DND-41 (cell line): ENCODE measurements at regions not wholly inside any gene's neighbourhood (a gene's known extent, or its start where the extent isn't known, plus 50 kb on each side); places are given as distances from the start of the nearest gene placed in this dataset.

ENCODE experiments used
- ATAC-seq: fragments of 200-7000 bp; cut with Tn5 transposase; 3 replicates; pipeline ENCODE4 v1.9.1; 2021; ENCODE audit warnings: low read depth; ENCODE audit not compliant: insufficient read depth
- DNase-seq: peaks from one replicate; pipeline ENCODE4 v3.0.0-alpha.2; 2020
- H2AFZ ChIP-seq: 2 replicates; pipeline ENCODE4 v1.6.0; 2012; ENCODE audit warnings: low read depth, low read length
- H3K27ac ChIP-seq: 2 replicates; pipeline ENCODE4 v1.5.1; 2012; ENCODE audit warnings: low read length, inconsistent platforms
- H3K27me3 ChIP-seq: fragments of 200-600 bp; sonication (generic); 2 replicates; pipeline ENCODE4 v1.6.0; 2012; ENCODE audit warnings: low read length, mild to moderate bottlenecking, inconsistent platforms; ENCODE audit not compliant: insufficient read depth, poor library complexity
- H3K36me3 ChIP-seq: 2 replicates; pipeline ENCODE4 v1.5.1; 2012; ENCODE audit warnings: low read length, inconsistent platforms; ENCODE audit not compliant: insufficient read depth
- H3K4me1 ChIP-seq: 2 replicates; pipeline ENCODE4 v1.5.1; 2012; ENCODE audit warnings: mild to moderate bottlenecking, low read length; ENCODE audit not compliant: insufficient read depth
- H3K4me2 ChIP-seq: 2 replicates; pipeline ENCODE4 v1.6.0; 2012; ENCODE audit warnings: mild to moderate bottlenecking, moderate library complexity, low read length, inconsistent platforms; ENCODE audit not compliant: insufficient read depth
- H3K4me3 ChIP-seq, 2 experiments: fragments of 200-600 bp in 1 of 2; shearing (Covaris generic) in 1 of 2; 2 replicates each; pipeline ENCODE4 v1.5.1; 2012 to 2016; ENCODE audit warnings: inconsistent platforms in 2 of 2, low read length in 2 of 2, mild to moderate bottlenecking in 2 of 2, low read depth in 1 of 2, moderate library complexity in 1 of 2
- H3K79me2 ChIP-seq: 2 replicates; pipeline ENCODE4 v1.6.0; 2012; ENCODE audit warnings: low read length, inconsistent platforms; ENCODE audit not compliant: insufficient read depth
- H3K9ac ChIP-seq: 2 replicates; pipeline ENCODE4 v1.6.0; 2012; ENCODE audit warnings: low read depth, mild to moderate bottlenecking, inconsistent platforms, low read length, moderate library complexity
- H3K9me3 ChIP-seq: 2 replicates; pipeline ENCODE4 v1.5.1; 2012; ENCODE audit warnings: low read length, moderate library complexity, mild to moderate bottlenecking, inconsistent platforms; ENCODE audit not compliant: insufficient read depth, severe bottlenecking
- H4K20me1 ChIP-seq: 2 replicates; pipeline ENCODE4 v1.6.0; 2012; ENCODE audit warnings: low read length; ENCODE audit not compliant: insufficient read depth
- CTCF ChIP-seq: IDR thresholded peaks from 2 replicates; pipeline ENCODE4 v1.5.1; 2012; ENCODE audit warnings: borderline replicate concordance, low read length, moderate library complexity, mild to moderate bottlenecking; ENCODE audit not compliant: poor library complexity, severe bottlenecking; ENCODE audit errors: extremely low read depth
- EZH2 ChIP-seq: IDR thresholded peaks from 3 replicates; pipeline ENCODE4 v1.6.1; 2012; ENCODE audit warnings: borderline replicate concordance, low read depth, mild to moderate bottlenecking, moderate library complexity, low read length, inconsistent platforms; ENCODE audit not compliant: severe bottlenecking

GRCh38 chr3:159451067-159451466 is 537.6 kb upstream of the IL12A start:
- Histone ChIP-seq H3K9ac (no peak overlapping the region), H3K4me1 (no peaks in the 10 kb centered on the region), H3K9me3 (no peaks in the 10 kb centered on the region), H3K27ac (no peak overlapping the region), H3K4me3 (no peak overlapping the region), H3K79me2 (no peaks in the 10 kb centered on the region), H2AFZ (no peak overlapping the region), H3K36me3 (no peaks in the 10 kb centered on the region), H3K27me3 (no peaks in the 10 kb centered on the region), H3K4me2 (no peak overlapping the region), H4K20me1 (no peaks in the 10 kb centered on the region)
- DNase-seq, result no peak
- no peak for ATAC-seq
- no peak for TF ChIP-seq CTCF
- TF ChIP-seq EZH2, result no peak

- Histone ChIP-seq H3K4me3 (no peak overlapping the region), H3K27ac (no peak overlapping the region), H3K4me2 (no peak overlapping the region), H3K9ac (no peak overlapping the region), H3K27me3 (no peaks in the 10 kb centered on the region), H3K36me3 (no peaks in the 10 kb centered on the region), H2AFZ (no peak overlapping the region), H4K20me1 (no peaks in the 10 kb centered on the region), H3K9me3 (no peaks in the 10 kb centered on the region), H3K79me2 (no peaks in the 10 kb centered on the region), H3K4me1 (no peaks in the 10 kb centered on the region)
- TF ChIP-seq CTCF, result no peak
- TF ChIP-seq EZH2, result no peak
- ATAC-seq (no peak), DNase-seq (no peak)
Measured at GRCh38 chr3:159451482-159451881, 537.2 kb upstream of the IL12A start.

DNA sequence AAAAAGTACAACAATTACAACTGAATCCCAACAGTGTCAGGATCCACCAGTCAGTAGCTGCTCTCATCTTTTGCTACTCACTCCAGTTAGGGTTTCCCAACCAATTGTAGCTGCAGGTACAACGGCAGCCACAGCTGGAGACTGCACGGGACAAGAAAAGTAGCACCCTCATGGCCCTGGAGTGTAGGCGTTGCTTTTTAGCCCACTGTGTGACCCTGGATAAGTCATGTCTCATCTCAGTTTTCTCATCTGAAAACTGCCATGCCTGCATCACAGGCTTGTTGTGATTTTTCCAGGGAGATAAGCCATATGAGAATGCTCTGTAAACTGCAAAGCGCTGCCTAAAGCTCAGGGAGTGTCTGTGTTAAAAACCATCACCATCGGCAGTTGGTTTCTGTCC is 535.6 kb upstream of the IL12A start:
- Histone ChIP-seq H3K9me3 (no peaks in the 10 kb centered on the region), H3K27me3 (no peaks in the 10 kb centered on the region), H3K79me2 (no peaks in the 10 kb centered on the region), H3K4me3 (no peak overlapping the region), H4K20me1 (no peaks in the 10 kb centered on the region), H3K4me2 (no peak overlapping the region), H3K4me1 (no peaks in the 10 kb centered on the region), H3K36me3 (no peaks in the 10 kb centered on the region), H3K27ac (no peak overlapping the region), H3K9ac (no peak overlapping the region), H2AFZ (no peak overlapping the region)
- TF ChIP-seq CTCF (no peak), EZH2 (no peak)
- DNase-seq (no peak), ATAC-seq (no peak)

DNA sequence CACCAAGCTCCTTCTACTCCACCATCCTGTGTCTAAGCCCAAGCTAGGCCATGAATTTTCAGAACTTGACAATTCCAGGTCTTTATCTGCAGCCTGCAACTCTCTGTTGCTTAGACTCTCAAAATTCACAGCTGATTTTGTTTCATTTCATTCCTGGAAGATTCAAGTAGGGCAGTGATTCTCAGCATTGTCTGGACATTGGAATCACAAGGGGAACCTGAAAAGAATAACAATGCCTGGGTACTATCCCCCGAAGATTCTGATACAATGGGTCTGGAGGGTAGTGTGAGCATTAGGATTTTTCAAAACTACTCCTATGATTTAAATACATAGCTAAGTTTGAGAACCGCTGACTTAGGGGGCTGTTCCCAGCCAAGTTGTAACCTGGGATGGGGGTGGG is 534.7 kb upstream of the IL12A start:
- Histone ChIP-seq H3K27ac (no peak overlapping the region), H3K36me3 (no peaks in the 10 kb centered on the region), H4K20me1 (no peaks in the 10 kb centered on the region), H3K9me3 (no peaks in the 10 kb centered on the region), H3K4me3 (no peak overlapping the region), H3K79me2 (no peaks in the 10 kb centered on the region), H3K4me1 (no peaks in the 10 kb centered on the region), H2AFZ (no peak overlapping the region), H3K27me3 (no peaks in the 10 kb centered on the region), H3K9ac (no peak overlapping the region), H3K4me2 (no peak overlapping the region)
- ATAC-seq (no peak), DNase-seq (no peak)
- TF ChIP-seq EZH2, result no peak
- TF ChIP-seq CTCF, result no peak
